HG03432 (cell line): ENCODE measurements at regions not wholly inside any gene's neighbourhood (a gene's known extent, or its start where the extent isn't known, plus 50 kb on each side); places are given as distances from the start of the nearest gene placed in this dataset.
"Not testable (repeated sequence)": the region's sequence is repeated elsewhere in the genome, so short reads cannot be mapped to it uniquely, and the experiment has no call there.

Source experiments
- ATAC-seq: cut with Tn5 transposase; IDR thresholded peaks from one replicate; pipeline ENCODE4 v1.9.1; 2021; ENCODE audit warnings: mild to moderate bottlenecking, moderate library complexity; ENCODE audit not compliant: unreplicated experiment

DNA sequence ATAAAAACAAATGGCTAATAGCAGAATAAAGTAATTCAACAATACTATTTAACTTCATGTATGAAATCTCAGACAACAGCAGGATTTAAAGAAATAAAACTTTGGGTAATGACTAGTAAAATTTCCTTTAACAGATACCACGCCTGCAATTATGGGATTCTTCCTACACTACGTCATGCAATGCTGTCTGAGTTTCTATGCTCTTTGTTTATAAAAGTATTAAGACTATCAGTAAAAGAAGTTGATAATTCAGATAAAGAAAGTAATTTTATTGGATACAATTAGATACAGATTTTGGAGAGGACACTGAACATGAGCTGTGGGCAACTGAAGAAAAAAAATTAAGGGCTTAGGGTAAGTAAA is 308.4 kb upstream of the LRFN5 start:
- no peak for ATAC-seq

DNA sequence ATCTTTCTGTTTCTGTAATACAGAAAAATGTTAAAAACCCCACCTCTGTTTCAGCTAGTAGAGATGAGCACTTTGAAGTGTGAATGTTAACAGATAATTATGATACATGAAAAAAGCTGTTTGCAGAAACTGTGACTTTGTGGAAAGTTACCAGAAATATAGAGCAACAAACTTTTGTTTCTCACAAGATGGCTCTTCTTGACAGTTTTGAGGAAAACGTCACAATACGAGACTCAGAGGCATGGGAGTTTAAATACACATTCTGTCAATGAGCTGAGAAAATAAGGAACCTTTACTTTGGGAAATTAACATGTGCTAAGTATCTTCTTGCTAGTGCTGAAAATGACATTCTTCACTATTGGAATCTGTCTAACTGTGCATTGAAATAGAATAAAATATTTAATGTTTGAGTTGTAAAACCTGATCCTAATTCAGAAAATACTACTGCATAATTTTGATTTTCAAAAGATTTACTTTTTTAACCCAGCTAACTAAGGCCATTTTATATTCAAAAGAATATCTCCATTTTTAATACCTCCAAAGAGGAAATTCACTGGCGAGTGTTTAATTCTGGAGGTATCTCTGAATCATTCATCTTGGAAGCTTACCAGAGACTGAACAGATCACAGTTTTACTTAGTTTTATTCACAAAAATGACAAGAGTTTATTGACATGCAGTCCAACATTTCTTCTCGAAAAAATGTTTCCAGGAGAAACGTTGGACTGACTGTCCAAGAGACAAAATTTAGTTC is 308.9 kb upstream of the LRFN5 start:
- ATAC-seq: no peak

DNA sequence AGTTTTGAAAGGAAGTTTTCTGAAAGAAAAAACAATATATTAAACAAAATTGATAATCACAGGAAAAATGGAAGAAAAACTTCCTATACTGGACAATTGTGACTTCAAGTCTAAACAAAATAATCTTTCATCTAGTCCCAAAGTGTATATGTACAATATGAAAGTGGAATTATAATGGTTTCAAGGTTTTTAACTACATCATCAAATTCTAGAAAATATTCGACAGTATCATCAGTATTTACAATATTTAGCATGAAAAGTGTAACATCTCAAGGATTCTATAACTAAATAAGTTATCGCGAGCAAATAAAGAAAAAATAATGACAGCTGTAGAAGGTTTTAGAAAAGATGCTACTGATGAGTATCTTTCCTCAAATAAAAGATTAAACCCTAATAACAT is 310.9 kb upstream of the LRFN5 start:
- no peak for ATAC-seq

DNA sequence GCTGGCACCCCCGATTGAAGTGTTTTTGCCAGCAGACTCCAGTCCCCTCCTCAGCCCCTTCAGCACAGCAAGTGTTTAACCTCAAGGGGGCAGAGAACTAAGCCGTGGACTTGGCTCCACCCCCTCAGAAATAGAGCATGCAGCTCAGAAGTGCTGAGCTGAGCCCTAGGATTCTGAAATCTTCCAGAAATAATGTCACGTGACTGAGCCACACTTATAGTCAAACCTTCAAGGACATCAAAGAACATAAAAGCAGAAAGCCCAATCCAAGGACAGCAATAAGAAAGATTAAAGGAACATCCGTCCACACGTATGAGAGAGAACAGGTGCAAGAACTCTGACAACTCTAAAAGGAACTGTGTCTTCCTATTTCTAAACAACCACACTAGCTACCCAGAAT is 317.7 kb upstream of the LRFN5 start:
- no peak for ATAC-seq

DNA sequence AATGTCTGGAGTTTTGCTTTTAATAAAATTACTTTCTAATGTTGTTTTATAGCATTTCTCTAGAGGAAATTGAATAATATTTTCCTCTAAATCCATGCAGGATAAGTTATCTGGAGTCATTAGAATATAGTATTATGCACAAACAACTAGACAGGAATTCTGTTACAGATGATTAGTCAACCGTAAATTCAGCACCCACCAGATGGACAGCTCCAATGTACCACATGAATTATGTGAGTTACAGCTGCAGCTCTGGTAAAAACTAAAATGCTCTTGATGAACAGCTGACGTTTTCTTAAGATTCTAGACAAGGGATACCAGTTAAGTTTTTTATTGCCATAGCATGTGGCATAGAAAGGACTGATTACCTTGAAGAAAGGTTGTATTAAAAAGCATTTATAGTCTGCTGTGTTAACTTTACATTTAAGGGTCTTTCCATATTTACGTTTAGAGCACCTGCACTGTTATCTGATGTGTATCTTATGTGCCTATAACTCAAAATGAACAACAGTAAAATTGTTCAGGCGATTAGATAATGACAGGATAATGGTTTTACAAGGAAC is 321.4 kb upstream of the LRFN5 start:
- ATAC-seq: no peak

DNA sequence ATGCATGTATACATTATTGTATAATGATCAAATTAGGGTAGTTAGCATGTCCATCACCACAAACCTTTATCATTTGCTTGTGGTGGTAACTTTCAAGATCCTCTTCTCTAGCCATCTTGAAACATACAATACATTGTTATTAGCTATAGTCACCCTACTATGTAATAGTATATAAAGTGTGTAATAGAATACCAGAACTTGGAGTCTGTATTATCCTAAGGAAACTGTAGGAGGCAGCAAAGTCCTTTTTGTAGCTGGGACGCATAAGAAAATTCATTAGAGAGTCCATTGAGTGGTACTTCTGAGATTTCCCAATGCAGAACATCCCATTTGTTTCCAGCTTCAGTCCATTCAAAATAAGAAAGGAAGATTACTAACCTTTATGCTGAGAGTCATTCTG is 325.9 kb upstream of the LRFN5 start:
- ATAC-seq: no peak

DNA sequence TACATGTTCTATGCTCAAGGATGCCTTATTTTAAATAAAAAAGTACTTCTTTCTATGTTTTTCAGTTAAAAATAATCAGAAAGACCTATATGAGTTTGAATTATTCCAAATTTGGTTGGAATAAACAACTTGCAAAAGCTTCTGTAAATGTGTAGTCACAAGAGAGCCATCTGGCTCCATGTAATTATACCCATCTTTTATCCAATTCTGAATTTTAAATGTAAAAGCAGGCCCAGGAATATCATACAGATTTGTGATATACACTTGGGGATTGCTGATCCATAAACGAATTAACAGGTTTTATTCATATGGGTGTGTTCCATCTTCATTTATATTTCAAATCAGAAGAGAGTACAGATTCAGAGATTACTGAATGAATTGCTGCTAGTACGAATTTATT is 329.2 kb upstream of the LRFN5 start:
- no peak for ATAC-seq

DNA sequence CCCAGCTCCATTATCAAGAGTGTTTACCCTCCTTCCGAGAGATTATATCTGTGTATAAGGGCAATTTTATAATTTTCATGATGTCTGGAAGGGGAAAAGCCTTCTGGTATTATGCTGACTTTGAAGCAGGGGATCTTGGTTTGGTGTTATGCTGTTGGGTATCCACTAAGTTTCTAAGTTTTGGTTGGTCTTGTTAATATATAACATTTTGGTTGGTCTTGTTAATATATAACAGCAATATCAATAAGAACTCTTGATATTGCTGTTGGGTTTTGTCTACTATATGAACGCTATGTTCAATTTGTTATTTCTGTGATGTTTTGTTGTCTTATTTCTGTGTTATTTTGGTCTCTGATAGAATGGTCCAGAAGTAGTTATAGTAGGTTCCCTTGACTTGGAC is 349.2 kb upstream of the LRFN5 start:
- no peak for ATAC-seq

DNA sequence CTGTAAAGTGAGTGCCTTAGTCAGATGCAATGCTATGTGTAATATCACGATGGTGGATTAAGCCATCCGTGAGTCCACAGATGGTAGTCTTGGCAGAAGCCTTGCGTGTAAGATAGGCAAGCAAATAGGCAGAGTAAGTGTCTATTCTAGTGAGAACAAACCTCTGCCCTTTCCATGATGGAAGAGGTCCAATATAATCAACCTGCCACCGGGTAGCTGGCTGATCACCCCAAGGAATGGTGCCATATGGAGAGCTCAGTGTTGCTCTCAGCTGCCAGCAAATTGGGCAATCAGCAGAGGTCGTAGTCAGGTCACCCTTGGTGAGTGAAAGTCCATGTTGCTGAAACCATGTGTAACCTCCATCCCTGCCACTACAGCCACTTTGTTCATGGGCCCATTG is 371.2 kb upstream of the LRFN5 start:
- no peak for ATAC-seq

DNA sequence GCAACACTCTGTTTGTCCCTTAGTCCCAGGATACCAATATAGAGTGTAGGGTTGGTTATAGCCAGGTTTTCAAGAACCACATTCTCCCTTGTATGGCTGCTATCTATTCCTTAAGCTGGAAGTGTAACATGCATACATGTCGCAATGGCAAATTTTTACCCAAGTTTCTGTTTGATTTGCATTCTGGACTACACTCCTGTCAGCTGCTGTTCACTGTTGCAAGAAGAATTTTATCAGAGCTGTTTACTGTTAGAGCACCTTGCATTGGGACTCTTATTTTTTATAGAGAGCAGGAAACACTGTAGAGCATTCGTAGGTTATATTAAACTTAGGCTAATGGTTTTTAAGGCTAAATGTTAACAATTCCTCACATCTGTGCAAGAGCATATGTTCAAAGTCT is 376.0 kb upstream of the LRFN5 start:
- ATAC-seq: no peak

DNA sequence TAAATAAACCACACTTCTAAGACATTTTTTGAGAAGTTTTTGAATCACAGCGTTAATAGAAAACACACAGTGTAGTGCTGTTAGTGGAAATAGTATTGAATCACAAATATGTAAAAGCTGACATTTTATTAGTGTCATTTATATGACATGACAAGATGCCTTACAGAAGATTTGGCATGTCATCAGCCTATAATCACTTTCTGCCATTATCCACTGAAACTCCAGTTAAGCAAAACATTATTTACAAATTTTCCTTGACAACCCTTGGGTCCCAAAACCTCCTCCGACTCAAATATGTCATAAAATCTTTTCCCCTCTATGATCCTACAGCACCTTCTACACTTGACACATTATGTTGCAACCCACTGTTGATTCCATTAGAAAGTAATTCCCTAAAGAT is 376.9 kb upstream of the LRFN5 start:
- ATAC-seq: no peak

DNA sequence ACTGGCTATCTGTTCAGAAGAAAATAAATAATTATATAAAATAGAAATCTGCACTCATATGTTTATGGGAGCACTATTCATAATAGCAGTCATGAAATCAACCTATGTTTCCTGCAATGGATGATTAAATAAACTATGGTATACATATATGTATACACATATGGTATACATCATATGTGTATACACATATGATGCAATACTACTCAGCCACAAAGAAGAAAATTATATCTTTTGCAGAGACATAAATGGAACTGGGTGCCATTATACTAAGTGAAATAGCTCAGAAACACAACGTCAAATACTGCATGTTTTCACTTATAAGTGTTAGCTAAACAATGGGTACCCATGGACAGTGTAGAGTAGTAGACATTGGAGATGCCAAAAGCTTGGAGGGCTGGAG is 381.2 kb upstream of the LRFN5 start:
- no peak for ATAC-seq

DNA sequence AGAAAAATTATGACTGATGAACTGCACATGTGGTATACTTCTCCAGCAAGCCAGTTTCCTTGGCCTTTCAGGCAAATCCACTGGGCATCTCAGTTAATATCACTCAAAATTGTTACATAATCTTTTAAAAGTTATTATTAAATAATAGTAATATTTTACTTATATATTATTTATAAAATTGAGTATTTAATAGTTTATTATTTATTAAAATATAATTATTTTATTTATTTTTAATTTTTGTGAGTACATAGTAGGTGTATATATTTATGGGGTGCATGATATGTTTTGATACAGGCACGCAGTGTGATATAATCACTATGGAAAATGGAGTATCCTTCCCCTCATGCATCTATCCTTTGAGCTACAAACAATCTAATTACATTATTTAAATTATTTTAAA is 384.1 kb upstream of the LRFN5 start:
- ATAC-seq: no peak

DNA sequence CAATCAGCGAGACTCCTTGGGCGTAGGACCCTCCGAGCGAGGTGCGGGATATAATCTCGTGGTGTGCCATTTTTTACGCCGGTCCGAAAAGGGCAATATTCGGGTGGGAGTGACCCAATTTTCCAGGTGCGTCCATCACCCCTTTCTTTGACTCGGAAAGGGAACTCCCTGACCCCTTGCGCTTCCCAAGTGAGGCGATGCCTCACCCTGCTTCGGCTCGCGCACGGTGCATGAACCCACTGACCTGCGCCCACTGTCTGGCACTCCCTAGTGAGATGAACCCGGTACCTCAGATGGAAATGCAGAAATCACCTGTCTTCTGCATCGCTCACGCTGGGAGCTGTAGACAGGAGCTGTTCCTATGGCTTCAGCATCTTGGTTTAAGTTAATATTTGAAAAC is 391.7 kb upstream of the LRFN5 start:
- not testable (repeated sequence) for ATAC-seq

DNA sequence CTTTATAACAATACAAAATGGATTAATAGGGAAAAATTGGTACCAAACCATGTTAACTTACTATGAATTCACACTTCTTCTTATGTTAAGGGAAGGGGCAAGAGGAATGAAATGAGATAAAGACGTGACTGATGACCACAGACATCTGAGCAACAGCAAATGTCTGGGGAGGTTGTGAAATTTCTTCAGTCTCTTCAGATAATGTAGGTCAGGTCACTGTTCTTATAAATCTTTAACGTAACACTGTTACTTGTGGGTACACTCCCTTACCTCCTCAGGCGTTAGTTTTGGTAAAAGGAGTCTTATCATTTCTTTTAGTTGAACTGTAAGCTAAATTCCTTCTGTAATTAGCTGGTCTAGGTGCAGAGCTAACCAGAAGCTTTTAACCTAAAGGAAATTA is 405.0 kb upstream of the LRFN5 start:
- ATAC-seq: no peak

DNA sequence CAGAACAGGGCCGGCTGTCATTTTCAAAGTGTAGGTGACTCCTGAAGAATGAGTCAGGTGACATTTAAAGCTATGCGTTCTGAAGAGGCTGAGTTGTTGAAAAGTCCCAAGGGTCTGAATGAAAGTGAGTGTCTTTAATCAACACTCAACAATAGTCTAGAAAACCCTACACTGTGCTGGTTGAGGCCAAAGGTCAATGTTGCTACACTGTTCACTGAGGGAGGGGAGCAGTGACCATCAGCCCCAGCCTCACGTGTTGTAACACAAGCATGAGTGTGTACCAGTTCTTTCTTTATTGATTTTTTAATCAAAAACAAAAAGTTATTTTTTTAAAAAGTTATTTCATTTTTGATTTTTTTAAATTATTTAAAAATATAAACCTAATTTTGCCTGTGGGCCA is 418.8 kb upstream of the LRFN5 start:
- no peak for ATAC-seq

DNA sequence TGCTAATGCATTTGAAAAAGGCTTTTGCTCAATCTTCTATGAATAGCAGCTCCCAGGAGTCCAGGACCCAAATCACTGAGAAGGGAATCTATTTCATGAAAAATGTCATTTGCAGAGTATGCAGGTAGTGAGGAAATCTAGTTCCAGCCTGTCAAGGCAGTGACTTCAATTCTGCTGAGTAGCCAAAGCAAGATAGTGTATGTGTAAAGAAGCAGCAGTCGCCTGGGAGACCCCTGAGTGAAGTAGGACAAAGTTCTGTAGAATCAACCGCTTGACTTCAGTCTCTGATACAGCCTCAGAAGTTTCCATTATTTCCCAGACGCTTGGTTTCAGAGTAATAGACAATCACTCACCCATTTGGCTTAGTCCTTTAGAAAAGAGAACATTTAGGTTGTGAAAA is 435.6 kb upstream of the LRFN5 start:
- no peak for ATAC-seq

DNA sequence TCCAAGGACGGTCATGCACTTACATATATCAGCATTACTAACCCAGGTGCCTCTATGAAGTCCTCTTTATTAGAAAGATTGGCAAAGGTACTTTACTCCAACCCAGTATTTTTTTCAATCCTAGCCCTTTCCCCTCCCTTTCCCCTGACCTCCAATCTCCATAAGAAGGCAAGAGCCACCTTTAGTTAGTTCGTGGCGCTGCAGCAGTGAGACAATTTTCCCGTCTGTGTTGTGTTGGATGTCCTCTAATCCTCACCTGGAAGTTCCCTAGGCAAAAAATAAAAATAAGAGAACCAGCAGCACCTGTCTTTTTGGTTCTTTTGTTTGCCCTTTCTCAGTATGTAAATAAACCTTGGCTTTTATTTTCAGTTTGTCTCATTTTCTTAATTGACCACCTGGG is 439.6 kb upstream of the LRFN5 start:
- ATAC-seq: no peak

DNA sequence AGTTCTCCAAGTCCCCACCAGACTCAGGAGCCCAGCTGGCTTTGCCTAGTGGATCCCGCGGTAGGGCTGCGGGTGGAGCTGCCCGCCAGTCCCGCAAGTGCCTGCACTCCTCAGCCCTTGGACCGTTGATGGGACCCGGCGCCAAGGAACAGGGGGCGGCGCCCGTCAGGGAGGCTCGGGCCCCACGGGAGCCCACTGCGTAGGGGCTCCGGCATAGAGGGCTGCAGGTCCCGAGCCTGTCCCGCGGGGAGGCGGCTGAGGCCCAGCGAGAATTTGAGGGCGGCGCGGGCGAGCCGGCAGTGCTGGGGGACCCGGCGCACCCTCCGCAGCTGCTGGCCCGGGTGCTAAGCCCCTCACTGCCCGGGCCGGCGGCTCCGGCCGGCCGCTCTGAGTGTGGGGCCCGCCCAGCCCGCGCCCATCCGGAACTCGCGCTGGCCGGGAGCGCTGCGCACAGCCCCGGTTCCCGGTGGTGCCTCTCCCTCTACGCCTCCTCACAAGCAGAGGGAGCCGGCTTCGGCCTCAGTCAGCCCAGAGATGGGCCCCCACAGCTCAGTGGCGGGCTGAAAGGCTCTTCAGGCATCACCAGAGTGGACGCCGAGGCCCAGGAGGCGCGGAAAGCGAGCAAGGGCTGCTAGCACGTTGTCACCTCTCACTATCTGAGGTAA is 452.4 kb upstream of the LRFN5 start:
- ATAC-seq: no peak

DNA sequence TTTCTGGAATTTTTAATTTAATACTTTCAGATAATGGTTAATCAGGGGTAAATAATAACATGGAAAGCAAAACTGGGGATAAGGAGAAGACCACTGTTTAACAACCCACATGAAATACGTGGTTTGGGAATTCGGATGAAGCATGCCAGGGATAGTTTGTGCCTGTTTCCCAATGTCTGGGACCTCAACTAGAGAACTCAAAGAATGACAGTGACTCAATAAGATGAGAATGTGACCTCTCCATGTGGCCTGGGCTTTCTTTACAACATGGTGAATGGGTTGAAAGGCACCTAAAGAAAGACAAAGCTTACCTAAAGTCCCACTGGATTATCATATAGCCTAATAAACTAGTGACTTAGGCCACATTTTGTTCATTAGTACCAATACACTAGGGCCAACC is 460.3 kb upstream of the LRFN5 start:
- no peak for ATAC-seq

DNA sequence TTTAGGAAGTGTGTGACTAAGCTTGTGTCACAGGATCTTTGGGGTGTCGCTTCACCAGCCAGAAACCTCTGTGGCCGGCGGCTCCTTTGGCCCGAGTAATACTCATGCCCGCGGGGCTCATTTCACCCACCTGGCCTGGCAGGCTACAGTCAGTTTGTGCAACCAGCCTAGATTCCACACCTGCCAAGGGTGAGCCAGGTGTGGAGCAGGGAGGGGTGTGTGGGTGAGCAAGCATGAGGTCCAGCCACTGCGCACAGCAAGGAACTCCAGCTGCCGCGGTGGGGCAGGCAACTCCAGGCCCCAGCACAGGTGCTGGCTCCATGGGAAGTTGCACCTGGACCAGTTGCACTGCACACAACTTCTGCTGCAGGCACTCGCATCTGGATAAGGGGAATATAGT is 462.3 kb upstream of the LRFN5 start:
- no peak for ATAC-seq

DNA sequence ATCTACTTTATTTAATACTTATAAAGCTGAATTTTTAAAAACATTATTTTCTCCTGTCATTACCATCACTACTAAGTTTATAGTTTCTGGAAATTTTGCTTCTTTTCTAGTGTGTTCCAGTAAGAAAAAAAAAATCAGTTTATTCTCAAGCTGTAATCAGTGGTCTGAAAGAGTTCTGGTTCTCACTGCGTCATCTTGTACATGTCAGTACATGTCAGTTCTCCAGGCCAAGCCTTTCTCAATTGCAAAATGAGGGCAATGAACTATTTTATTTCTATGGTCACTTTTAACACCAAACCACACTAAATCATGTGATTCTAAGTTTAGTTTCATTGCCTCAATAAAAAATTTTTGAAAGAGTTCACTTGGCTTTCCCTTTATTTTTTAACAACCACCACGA is 468.9 kb upstream of the LRFN5 start:
- ATAC-seq: no peak

DNA sequence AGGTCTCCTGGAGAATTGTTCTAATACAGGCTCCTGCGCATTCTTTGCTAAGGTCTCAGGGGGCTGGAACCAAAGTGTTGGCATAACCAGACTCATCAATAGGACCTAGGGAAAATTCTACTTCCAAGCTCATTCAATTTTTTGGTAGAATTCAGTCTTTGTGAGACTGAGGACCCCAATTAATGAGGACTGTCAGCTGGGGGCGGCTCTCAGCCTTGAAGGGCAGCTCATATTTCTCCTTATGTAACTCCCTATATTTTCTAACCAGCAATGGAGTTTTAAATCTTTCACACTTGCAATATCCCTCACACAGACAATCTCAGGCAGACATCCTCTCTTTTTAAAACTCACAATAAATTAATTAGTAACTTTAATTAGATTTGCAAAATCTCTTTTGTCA is 476.4 kb upstream of the LRFN5 start:
- no peak for ATAC-seq
